GM11168 (cell line): ENCODE measurements at regions not wholly inside any gene's neighbourhood (a gene's known extent, or its start where the extent isn't known, plus 50 kb on each side); places are given as distances from the start of the nearest gene placed in this dataset.
"Not testable (repeated sequence)": the region's sequence is repeated elsewhere in the genome, so short reads cannot be mapped to it uniquely, and the experiment has no call there.

Experiments used
- in situ Hi-C: fragments of 300-500 bp; cut with MboI; formaldehyde crosslinking; loops from one replicate; pipeline ENCODE4 v1.12.0; 2022; ENCODE audit warnings: low sequenced_read_pairs; ENCODE audit not compliant: unreplicated experiment

DNA sequence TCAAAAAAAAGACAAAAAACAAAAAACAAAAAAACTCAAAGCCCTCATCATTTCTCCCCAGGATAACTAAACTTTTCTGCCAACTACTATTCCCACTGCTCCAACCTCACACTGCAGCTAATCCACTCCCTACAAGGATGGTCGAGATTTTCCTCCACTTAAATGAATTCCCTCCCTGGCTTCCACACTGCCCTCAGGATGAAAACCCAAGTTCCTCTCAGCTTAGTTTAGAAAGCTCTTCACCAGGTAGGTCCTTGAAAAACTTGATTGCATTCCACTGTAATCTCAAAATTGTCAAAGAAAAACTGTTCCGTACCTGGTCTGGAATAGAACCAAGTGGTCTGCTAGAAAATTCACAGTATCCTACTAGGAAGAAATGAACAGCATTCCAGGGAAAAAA lies 294.3 kb upstream of the KLF14 start:
- in situ Hi-C loops = no loop called here

DNA sequence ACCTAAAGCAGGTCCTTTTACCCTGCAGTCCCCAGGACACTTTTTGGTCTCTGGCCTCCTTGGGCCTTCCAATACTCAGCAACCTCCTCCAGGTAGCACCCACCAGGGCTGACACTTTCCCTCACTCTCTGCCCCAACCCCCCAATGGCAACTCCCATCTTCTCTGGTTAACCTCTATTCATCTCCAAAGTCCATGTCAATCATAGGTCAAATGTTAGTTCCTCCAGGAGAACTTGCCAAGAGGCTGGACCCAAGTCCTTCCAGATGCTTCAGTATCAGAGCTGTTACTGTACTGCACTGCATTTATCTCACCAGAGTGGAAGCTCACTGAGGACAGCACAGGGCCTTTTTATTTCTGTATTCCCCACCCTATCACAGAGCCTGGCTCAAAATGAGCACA lies 295.0 kb upstream of the KLF14 start:
- in situ Hi-C loops = no loop called here

DNA sequence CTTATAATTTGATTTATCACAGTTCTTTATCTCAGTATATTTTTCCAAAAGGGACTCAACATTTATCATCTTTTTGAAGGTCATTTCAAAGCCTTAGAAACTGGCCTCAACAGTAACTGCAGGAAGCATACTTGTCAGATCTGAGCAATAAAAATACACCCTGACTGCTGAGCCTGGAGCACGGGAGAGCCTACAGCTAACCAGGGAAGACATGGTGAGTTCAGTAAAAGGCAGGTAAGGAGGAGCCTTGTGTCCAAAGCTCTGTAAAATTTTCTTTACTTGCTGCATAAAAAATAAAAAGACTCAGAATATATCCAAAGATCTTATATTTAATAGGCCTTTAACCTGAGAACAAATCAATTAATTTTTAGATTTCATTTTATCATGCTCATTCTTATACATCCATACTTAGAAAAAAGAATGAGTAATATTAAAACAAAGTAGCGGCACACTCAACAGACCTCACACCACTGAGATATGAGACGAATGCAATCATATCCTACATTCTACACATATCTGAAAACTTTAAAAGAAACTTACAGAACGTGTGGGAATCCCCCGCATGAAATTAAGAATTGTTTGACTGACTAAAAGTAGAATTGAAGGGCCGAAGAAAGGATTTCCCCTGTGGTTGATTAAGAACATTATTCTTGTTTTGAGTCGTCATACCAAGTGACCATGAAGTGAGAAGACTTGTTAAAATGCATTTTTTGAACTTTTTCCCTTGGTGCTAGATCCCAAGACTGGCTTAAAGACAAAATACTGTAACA lies 296.4 kb upstream of the MKLN1 start:
- in situ Hi-C loops = no loop called here

DNA sequence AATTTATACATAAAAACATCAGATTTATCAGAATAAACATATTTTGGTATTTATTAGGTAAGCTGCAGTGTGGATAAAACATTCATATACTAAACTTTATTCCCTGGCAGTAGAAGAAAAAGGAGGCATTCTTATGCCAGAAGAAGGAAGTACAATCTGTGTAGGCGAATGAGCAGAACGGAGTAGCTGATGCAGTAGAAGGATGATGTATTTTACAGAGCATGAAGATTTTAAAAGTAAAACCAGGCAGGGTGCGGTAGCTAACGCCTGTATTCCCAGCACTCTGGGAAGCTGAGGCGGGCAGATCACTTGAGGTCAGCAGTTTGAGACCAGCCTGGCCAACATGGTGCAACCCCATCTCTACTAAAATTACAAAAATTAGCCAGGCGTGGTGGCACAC lies 294.9 kb upstream of the MKLN1 start:
- in situ Hi-C loops = no loop called here

DNA sequence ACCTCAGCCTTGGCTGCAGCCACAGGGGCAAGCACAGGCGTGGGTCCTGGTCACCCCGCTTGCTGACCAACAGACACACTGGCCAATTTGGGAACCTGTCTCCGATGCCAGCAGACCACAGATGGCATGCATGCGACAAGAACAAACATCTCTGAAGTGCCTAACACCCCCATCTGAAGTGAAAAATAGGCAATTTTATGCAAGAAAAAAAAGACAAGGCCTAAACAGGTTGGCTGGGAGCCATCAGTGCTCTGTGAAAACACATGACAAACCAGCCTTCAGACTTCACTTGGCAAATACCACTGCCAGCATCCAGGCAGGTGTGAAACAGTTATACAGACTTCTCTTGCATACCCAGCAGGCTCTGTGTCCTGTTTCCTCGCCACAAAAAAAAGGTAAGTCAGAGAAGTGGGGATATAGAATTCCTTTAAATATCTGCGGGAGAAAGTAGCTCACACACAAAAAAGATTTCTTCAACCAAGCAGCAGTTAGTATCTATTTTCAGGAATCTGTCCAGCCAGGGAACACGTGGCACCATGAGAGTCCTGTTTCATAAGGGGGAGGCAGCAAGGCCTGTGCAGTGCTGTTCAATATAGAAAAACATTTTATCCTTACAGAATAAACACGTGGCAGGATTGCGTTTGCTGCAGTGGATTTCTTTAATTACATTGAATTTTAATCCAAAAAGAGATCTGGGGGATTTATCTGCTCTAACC lies 293.4 kb upstream of the MKLN1 start:
- in situ Hi-C loops = no loop called here

DNA sequence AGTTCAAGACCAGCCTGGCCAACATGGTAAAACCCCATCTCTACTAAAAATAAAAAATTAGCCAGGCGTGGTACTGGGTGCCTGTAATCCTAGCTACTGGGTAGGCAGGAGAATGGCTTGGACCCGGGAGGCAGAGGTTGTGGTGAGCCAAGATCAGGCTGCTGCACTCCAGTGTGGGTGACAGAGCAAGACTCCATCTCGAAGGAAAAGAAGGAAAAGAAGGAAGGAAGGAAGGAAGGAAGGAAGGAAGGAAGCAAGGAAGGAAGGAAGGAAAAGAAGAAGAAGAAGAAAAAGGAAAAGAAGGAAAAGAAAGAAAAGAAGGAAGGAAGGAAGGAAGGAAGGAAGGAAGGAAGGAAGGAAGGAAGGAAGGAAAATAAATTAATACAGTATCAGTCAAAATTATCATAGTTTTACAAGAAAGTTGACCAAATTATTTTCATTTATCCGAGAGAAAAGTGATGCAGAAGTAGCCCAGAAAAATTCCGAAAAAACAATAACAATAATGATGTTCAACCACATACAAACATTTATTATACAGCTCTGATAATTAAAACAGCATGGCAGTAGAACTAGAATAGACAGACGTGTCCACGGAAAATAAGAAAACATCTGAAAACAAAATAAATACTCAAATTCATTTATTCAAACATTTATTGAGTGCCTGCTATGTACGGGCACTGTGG lies 292.4 kb upstream of the MKLN1 start:
- in situ Hi-C loops = loop anchor here (5.0 kb wide), 1 partner anchor 48 kb away; no protein-coding TSS in a partner anchor

DNA sequence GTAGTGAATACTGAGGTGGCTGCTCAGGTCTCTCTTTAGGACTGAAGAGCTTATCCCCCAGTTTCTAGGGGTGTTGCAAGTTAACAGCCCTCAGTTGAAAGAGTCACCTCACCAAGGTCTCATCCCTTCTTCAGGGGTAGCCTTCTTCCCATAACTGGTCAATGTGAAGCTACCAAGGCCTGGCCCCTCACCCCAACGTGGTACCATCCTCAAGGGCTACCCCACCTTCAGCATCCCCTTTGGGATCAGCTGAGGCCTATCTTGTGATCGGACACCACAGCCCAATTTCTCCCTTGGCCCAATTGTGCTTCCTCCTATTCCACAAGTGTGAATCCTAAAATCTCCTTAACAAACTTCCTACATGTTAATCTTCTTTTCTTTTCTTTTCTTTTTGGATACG lies 289.5 kb upstream of the MKLN1 start:
- in situ Hi-C loops = loop anchor here (5.0 kb wide), 1 partner anchor 51 kb away; no protein-coding TSS in a partner anchor

DNA sequence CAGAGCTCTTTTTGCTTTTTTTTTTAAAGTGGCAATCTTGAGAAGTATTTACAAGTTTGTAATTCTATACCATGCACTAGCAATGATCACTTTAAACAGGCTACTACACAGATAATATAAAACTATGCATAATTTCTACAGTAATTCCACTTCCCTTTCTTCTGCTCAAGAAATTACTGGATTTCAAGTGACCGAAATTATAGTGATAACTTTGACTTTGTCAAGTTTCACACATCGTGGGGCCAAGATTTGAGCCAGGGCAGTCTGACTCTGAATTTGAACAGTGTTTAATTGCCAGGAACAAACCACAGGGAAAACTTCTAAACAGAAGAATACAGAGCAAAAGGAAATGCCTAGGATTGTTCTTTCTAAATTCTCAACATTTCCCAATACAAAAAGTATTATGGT lies 288.3 kb upstream of the MKLN1 start:
- in situ Hi-C loops = loop anchor here (5.0 kb wide), 1 partner anchor 52 kb away; no protein-coding TSS in a partner anchor

DNA sequence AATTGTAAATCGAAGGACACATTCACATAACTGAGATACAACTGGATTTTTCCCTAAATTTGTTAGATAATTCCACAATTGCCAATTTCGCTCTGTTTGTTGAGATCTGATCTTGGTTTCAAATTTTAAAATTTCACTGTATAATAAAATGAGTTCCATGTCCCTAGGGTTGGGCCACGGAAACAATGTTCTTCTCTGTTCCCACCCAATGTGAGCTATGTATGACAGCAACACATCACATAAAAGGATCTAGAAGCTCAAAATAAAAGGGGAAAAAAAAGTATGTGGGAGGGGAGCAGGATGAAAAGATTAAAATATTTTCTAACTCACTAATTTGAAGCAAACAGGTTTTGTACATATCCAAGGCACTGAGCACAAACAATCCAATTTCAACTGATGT lies 287.8 kb upstream of the MKLN1 start:
- in situ Hi-C loops = loop anchor here (5.0 kb wide), 1 partner anchor 53 kb away; no protein-coding TSS in a partner anchor

DNA sequence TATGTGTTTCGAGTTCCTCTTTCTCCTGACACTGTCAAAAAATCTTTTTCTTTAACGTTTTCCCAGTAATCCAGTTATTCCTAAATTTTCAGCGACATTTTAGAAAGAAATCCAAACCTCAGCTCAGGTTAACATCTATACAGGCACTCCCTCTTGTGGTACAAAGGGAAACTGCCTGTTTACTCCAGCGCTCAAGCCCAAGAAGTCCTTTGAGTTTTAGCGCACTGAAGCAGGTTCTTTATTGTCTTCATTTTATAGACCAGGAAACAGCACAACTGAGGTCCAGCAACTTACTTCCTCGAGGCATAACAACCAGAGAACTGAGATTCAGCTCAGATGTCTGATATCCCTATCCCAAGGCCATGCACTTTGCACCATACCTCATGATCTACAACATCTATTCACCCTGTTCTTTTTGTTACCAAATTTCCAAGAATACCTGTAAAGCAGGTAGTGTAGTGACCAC lies 287.2 kb upstream of the MKLN1 start:
- in situ Hi-C loops = no loop called here

DNA sequence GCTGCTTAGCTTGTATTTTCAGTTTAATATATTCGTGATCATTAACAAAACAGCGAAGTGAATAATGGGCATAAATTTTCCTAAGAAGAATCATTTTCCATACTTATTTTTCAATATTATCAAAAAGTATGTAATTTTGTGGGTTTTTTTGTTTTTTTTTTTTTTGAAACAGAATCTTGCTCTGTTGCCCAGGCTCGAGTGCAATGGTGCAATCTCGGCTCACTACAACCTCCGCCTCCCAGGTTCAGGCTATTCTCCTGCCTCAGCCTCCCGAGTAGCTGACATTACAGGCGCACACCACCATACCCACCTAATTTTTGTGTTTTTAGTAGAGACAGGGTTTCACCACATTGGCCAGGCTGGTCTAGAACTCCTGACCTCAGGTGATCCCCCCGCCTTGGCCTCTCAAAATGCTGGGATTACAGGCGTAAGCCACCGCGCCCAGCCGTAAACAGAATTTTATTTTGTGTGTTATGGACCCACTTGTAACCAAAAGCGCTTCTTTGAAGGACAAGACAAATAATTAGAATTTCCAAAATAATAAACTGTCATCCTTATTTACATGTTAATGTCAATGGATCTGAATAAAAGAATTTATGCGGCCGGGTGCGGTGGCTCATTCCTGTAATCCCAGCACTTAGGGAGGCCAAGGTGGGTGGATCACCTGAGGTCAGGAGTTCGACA lies 286.5 kb upstream of the MKLN1 start:
- in situ Hi-C loops = not testable (repeated sequence)

DNA sequence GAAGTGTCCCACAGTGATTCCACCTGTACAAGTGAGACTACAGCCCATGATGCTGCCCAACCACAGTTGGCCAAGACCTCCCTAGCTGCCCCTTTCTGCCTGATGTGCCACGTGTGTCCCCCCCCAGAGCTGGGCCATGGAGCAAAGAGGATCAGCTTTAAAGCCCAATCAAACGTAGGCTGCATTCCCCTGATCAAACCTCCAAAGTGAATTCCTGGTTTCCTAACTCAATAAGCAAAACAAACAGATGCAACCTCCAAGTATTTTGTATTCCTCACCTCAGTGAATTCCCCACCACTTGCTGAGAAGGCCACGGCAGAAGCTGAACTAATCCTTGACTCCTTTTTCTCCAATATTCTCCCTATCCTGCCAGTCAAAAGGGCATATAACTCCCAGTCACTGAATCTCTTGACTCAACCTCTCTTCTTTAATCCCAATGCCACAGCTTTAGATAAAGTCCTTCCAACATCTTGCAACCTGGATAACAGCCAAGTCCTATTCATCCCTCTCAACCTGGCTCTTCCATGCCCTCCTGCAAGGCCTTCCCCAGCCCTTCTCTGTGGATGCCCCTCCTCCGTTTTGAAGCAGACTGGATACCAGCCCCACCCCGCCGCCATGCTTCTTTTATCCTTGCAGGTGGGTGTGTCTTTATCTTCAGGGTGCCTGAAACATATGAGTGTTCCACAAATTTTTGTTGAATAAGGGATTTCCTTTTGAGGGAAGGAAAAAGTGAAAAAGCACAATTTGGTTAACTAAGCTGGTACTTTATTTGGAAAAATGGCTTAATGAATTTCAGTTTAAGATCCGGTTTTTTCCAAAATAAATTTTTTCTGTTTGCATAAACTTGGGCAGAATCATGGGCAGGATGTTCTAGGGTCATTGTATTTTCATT lies 285.2 kb upstream of the MKLN1 start:
- in situ Hi-C loops = no loop called here

DNA sequence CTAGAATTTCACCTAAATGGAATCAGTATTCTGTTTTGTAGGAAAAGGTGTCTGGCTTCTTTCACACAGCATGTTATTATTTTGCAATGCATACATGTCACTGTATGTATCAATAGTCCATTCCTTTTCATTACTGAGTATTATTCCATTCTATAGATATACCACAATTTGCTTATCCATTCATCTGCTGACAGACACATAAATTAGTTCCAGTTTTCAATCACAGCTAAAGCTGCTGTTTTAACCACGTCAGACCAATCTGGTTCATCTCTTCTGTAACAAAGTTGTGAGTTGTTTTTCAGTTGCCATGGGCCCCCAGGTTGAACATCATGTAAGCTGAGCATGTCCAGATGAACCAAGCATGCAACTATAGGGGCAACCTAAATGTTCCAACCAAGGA lies 282.1 kb upstream of the MKLN1 start:
- in situ Hi-C loops = no loop called here

DNA sequence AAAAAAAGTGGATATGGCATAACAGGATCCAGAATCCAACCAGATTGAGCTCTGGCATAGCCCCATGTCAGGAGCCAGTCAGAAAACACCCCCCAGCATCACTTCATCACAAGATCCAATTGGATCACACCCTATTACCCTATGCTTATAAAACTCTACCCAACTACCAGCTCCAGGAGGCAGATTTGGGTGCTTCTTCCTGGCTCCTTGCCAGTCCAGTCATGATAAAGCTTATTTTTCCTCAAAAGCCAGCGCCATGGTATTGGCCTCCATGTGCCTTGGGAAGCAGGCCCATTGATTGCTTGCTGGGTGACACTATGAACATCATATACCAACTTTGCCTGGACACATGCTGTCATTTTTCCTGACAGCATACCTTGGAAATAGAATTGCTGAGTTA lies 281.4 kb upstream of the MKLN1 start:
- in situ Hi-C loops = no loop called here

DNA sequence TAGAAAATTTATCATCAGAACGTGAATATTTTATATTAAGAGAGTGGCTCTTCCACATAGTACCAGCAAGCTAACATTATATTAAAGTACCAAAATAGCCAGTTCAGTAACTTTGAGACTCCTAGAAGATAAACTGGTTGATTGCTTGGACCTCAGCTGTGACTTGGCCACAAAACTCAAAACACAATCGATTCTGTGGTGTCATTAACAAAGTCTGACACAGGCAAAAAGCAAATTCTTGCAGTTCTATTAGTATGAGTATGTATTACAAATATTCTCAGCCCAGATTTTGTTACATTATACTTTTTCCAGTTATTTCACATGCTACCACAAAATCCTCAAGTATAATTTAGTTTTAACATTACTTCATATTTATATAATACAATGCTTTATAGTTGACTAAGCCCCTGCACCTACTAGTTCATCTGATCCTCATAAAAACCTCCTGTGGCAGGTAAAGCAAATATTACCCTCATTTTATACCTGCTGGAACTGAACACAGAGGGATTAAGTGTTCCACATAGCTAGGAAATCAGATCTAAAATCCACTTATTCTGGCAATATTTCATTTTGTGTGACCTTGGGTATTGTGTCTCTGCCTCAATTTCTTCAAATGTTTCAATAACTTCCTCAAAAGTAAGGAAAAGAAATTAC lies 279.9 kb upstream of the MKLN1 start:
- in situ Hi-C loops = no loop called here

DNA sequence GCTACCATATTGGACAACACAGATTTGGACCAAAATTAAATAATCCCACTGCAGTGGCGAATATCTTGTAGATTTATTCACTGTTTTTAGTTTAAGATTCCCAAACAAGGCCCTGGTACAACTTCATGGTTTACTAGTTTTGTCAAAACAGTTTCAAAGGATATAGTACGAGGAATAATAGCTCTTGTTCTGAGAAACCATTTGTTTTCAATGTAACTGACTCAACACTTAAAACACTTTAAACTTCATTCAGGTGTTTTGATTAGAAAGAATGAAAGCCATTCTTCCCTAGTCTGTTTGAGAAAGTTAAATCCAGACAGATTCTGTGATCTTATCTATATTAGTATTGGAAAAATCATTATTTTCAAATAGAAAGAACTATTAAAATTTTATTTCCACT lies 276.4 kb upstream of the MKLN1 start:
- in situ Hi-C loops = no loop called here

DNA sequence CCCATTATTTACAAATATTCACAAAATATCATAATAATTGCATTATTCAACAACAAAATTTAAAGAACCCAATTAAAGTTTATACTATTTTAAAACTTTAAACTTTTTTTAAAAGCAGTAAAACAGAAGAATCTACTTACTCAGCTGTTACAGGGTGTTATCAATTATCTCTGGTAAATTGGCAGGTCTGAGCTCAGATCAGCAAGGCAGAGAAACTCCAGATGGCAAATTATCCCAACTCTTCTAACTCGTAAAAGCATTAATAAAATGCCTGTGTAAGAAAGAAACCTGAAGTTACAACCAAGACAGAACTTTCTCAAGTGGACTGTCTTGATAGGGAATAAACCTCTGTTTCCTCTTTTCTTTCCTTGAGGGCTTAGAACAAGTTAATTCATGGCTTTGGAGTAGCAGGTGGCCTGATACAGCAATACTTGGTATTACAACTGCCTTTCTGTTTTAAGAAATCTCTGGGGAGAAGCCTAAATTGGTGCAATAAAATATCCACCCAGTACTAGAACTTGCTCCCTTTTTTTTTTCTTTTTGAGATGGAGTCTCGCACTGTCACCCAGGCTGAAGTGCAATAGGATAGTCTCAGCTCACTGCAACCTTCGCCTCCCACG lies 275.3 kb upstream of the MKLN1 start:
- in situ Hi-C loops = no loop called here

DNA sequence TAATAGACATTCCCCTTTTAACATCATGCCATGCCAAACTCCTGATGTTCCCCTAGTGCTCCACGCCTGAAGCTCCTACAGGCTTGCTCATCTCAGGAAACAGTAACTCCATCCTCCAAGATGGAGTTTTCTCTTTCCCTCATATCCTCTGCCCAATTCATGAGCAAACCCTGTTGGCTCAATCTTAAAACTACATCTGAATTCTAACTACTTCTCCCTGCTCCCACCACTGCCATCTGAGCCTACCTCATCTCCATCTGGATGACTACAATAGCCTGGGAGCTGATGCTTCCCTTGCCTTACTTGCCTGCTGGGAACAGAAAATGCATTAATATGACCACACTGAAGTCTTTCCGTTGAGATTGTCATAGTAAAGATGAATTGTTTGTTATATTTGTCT lies 271.7 kb upstream of the MKLN1 start:
- in situ Hi-C loops = no loop called here
